Kidney (tissue), 13 donors: ENCODE measurements at regions not wholly inside any gene's neighbourhood (a gene's known extent, or its start where the extent isn't known, plus 50 kb on each side); places are given as distances from the start of the nearest gene placed in this dataset.

Experiments used
- DNase-seq, 5 donors: peaks; one replicate each; pipeline ENCODE4 v3.0.0-alpha.2; 2013 to 2020
- FAIRE-seq: peaks from 2 replicates; lab custom pipeline; 2012; peaks lifted over from hg19 to GRCh38; lab: Jason Lieb, UNC
- H3K27ac ChIP-seq, 2 donors: one replicate each; pipeline ENCODE4 v1.7.0; 2013; ENCODE audit warnings: low read depth in 2 of 2, low read length in 2 of 2, inconsistent platforms in 1 of 2
- H3K27me3 ChIP-seq: one replicate; pipeline ENCODE4 v1.7.1; 2013; ENCODE audit warnings: low read length, inconsistent platforms; ENCODE audit not compliant: control insufficient read depth, insufficient read depth
- H3K36me3 ChIP-seq, 3 donors: one replicate each; pipeline versions ENCODE4 v1.7.0 to v1.7.1; 2013; ENCODE audit warnings: low read length in 3 of 3, control low read depth in 1 of 3, inconsistent platforms in 1 of 3; ENCODE audit not compliant: insufficient read depth in 3 of 3, control insufficient read depth in 2 of 3
- H3K4me1 ChIP-seq, 3 donors: one replicate each; pipeline versions ENCODE4 v1.7.0 to v1.7.1; 2013; ENCODE audit warnings: low read length in 3 of 3, inconsistent platforms in 1 of 3, low read depth in 1 of 3; ENCODE audit not compliant: control insufficient read depth in 2 of 3, insufficient read depth in 2 of 3
- H3K4me3 ChIP-seq, 3 donors: one replicate each; pipeline versions ENCODE4 v1.7.0 to v1.8.1; 2013; ENCODE audit warnings: low read length in 3 of 3, control low read depth in 1 of 3, inconsistent platforms in 1 of 3
- H3K9ac ChIP-seq, 3 donors: one replicate each; pipeline versions ENCODE4 v1.7.0 to v1.7.1; 2013; ENCODE audit warnings: low read length in 3 of 3, control low read depth in 1 of 3, inconsistent platforms in 1 of 3
- H3K9me3 ChIP-seq, 3 donors: one replicate each; pipeline versions ENCODE4 v1.7.0 to v1.7.1; 2013; ENCODE audit warnings: low read length in 3 of 3, control low read depth in 1 of 3, inconsistent platforms in 1 of 3; ENCODE audit not compliant: control insufficient read depth in 2 of 3, insufficient read depth in 1 of 3
- CTCF ChIP-seq: IDR thresholded peaks from 3 replicates; pipeline ENCODE4 v1.5.1; 2012; ENCODE audit warnings: mild to moderate bottlenecking, moderate library complexity, borderline replicate concordance; ENCODE audit not compliant: insufficient read depth; ENCODE audit errors: extremely low read depth
- intact Hi-C: fragments of 100-400 bp; cut with DNase I; formaldehyde crosslinking; loops from one replicate; pipeline ENCODE4 v1.11.1; 2022
- donor health status: control.
- donor health status: control.
- donor health status: control.
- donor health status: control.
- donor health status: control.
- donor health status: DM: yes; HTN: yes; CAD: no.
- donor health status: Normal renal cell carcinoma (clear cell type).

GRCh38 chr2:59968441-59968840 is 585.0 kb downstream of the BCL11A start:
- DNase-seq, result no peak
- no peak for FAIRE-seq
- H3K27ac ChIP-seq, result no peak overlapping the region
- TF ChIP-seq CTCF, result no peak
- H3K36me3 ChIP-seq, result no peaks in the 10 kb centered on the region
- intact Hi-C loops, result no loop called here
- H3K9me3 ChIP-seq, result no peaks in the 10 kb centered on the region
- no peak overlapping the region for H3K9ac ChIP-seq
- no peaks in the 10 kb centered on the region for H3K4me1 ChIP-seq
- no peaks in the 10 kb centered on the region for H3K27me3 ChIP-seq
- no peak overlapping the region for H3K4me3 ChIP-seq

GRCh38 chr2:59967691-59968090 is 585.8 kb downstream of the BCL11A start:
- H3K4me1 ChIP-seq, result peaks cover 0 to 3% (median 0%) of the 10 kb centered on the region in 3 donors
- TF ChIP-seq CTCF, result no peak
- H3K9ac ChIP-seq, result no peak overlapping the region
- no peaks in the 10 kb centered on the region for H3K9me3 ChIP-seq
- no peak overlapping the region for H3K4me3 ChIP-seq
- intact Hi-C loops, result no loop called here
- no peak overlapping the region for H3K27ac ChIP-seq
- FAIRE-seq (no peak), DNase-seq (no peak)
- no peaks in the 10 kb centered on the region for H3K27me3 ChIP-seq
- H3K36me3 ChIP-seq, result no peaks in the 10 kb centered on the region

GRCh38 chr2:59963157-59963556 is 590.3 kb downstream of the BCL11A start:
- Histone ChIP-seq H3K27ac (no peak overlapping the region), H3K36me3 (no peaks in the 10 kb centered on the region), H3K9me3 (no peaks in the 10 kb centered on the region), H3K4me1 (peaks cover 0 to 6% (median 0%) of the 10 kb centered on the region in 3 donors), H3K27me3 (no peaks in the 10 kb centered on the region), H3K4me3 (no peak overlapping the region), H3K9ac (no peak overlapping the region)
- intact Hi-C loops, result no loop called here
- FAIRE-seq (no peak), DNase-seq (no peak)
- TF ChIP-seq CTCF, result no peak

- no peaks in the 10 kb centered on the region for H3K27me3 ChIP-seq
- no peak overlapping the region for H3K4me3 ChIP-seq
- intact Hi-C loops, result no loop called here
- peaks cover 0 to 6% (median 0%) of the 10 kb centered on the region in 3 donors for H3K4me1 ChIP-seq
- no peaks in the 10 kb centered on the region for H3K36me3 ChIP-seq
- H3K27ac ChIP-seq, result no peak overlapping the region
- no peak overlapping the region for H3K9ac ChIP-seq
- no peak for TF ChIP-seq CTCF
- FAIRE-seq (no peak), DNase-seq (no peak)
- H3K9me3 ChIP-seq, result no peaks in the 10 kb centered on the region
Observed at GRCh38 chr2:59961746-59962145, 591.7 kb downstream of the BCL11A start.
